ENCODE measurements at regions not wholly inside any gene's neighbourhood (a gene's known extent, or its start where the extent isn't known, plus 50 kb on each side); places are given as distances from the start of the nearest gene placed in this dataset.

- TF ChIP-seq, protein P1, sequence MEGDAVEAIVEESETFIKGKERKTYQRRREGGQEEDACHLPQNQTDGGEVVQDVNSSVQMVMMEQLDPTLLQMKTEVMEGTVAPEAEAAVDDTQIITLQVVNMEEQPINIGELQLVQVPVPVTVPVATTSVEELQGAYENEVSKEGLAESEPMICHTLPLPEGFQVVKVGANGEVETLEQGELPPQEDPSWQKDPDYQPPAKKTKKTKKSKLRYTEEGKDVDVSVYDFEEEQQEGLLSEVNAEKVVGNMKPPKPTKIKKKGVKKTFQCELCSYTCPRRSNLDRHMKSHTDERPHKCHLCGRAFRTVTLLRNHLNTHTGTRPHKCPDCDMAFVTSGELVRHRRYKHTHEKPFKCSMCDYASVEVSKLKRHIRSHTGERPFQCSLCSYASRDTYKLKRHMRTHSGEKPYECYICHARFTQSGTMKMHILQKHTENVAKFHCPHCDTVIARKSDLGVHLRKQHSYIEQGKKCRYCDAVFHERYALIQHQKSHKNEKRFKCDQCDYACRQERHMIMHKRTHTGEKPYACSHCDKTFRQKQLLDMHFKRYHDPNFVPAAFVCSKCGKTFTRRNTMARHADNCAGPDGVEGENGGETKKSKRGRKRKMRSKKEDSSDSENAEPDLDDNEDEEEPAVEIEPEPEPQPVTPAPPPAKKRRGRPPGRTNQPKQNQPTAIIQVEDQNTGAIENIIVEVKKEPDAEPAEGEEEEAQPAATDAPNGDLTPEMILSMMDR (IDR thresholded peaks at IDR 0.05) = no peak
- TF ChIP-seq EP300 (IDR thresholded peaks at IDR 0.05) = no peak
- TF ChIP-seq POLR2A (IDR thresholded peaks at IDR 0.05) = no peak
Observed at GRCh38 chr3:18838758-18839157, 309.6 kb upstream of the KCNH8 start.
